Activated CD4-positive, alpha-beta memory T cell treated with anti-CD3 and anti-CD28 coated beads, Interleukin-2, amount 10 ng/mL, durations not matched to agents 7 days and 5 days (primary cell): ENCODE measurements at regions not wholly inside any gene's neighbourhood (a gene's known extent, or its start where the extent isn't known, plus 50 kb on each side); places are given as distances from the start of the nearest gene placed in this dataset.

Experiments used
- CTCF ChIA-PET: fragments of 350-600 bp; sonication (Branson Sonifier 250); formaldehyde crosslinking; loops from one replicate; lab custom pipeline; 2021; ENCODE audit warnings: antibody characterized with exemption, inconsistent platforms; lab: Charles Lee
- POLR2A ChIA-PET: fragments of 350-600 bp; sonication (Branson Sonifier 250); formaldehyde crosslinking; loops from one replicate; lab custom pipeline; 2021; ENCODE audit warnings: antibody characterized with exemption; lab: Charles Lee
- DNase-seq: peaks from one replicate; pipeline ENCODE4 v3.0.0-alpha.2; 2020
- H3K27ac Mint-ChIP-seq: one replicate; pipeline ENCODE4 v1.8.0; 2021; ENCODE audit warnings: mild to moderate bottlenecking, mixed read lengths
- H3K27me3 Mint-ChIP-seq: one replicate; pipeline ENCODE4 v1.8.0; 2021; ENCODE audit warnings: mixed read lengths
- H3K36me3 Mint-ChIP-seq: one replicate; pipeline ENCODE4 v1.8.0; 2021; ENCODE audit warnings: low read depth, mixed read lengths
- H3K4me1 Mint-ChIP-seq: one replicate; pipeline ENCODE4 v1.8.0; 2021; ENCODE audit warnings: mixed read lengths
- H3K4me3 Mint-ChIP-seq: one replicate; pipeline ENCODE4 v1.8.0; 2021; ENCODE audit warnings: mild to moderate bottlenecking, mixed read lengths
- H3K9me3 Mint-ChIP-seq: one replicate; pipeline ENCODE4 v1.8.0; 2021; ENCODE audit warnings: mixed read lengths

GRCh38 chr1:2920421-2921015, 100.7 kb upstream of the ACTRT2 start:
- Mint-ChIP-seq H3K4me3 (no peak overlapping the region), H3K36me3 (no peaks in the 10 kb centered on the region), H3K27me3 (no peaks in the 10 kb centered on the region), H3K27ac (no peak overlapping the region), H3K9me3 (peaks cover 9% of the 10 kb centered on the region), H3K4me1 (no peaks in the 10 kb centered on the region)
- no peak for DNase-seq
- CTCF ChIA-PET: no interaction called here
- POLR2A ChIA-PET: no interaction called here

GRCh38 chr1:2921970-2922686, 99.1 kb upstream of the ACTRT2 start:
- POLR2A ChIA-PET: no interaction called here
- Mint-ChIP-seq H3K4me1 (no peaks in the 10 kb centered on the region), H3K27me3 (no peaks in the 10 kb centered on the region), H3K4me3 (no peak overlapping the region), H3K9me3 (no peaks in the 10 kb centered on the region), H3K36me3 (no peaks in the 10 kb centered on the region), H3K27ac (no peak overlapping the region)
- CTCF ChIA-PET: interaction anchor here (1.0 kb wide), 1 partner anchor 100 kb away, joined by 5 read pairs; no protein-coding TSS in a partner anchor
- peak; percentile 23 for DNase-seq

- Mint-ChIP-seq H3K9me3 (no peaks in the 10 kb centered on the region), H3K36me3 (no peaks in the 10 kb centered on the region), H3K4me3 (no peak overlapping the region), H3K27ac (no peak overlapping the region), H3K4me1 (no peaks in the 10 kb centered on the region), H3K27me3 (no peaks in the 10 kb centered on the region)
- ChIA-PET CTCF (no interaction called here), POLR2A (no interaction called here)
- DNase-seq: no peak
Observed at GRCh38 chr1:2923351-2923750, 97.9 kb upstream of the ACTRT2 start.

GRCh38 chr1:2925291-2925690, 96.0 kb upstream of the ACTRT2 start:
- H3K9me3 Mint-ChIP-seq: no peaks in the 10 kb centered on the region
- CTCF ChIA-PET: no interaction called here
- DNase-seq: no peak
- H3K27ac Mint-ChIP-seq: no peak overlapping the region
- no peaks in the 10 kb centered on the region for H3K4me1 Mint-ChIP-seq
- no peaks in the 10 kb centered on the region for H3K27me3 Mint-ChIP-seq
- no peak overlapping the region for H3K4me3 Mint-ChIP-seq
- no peaks in the 10 kb centered on the region for H3K36me3 Mint-ChIP-seq
- POLR2A ChIA-PET: no interaction called here

GRCh38 chr1:2925918-2926317, 95.3 kb upstream of the ACTRT2 start:
- POLR2A ChIA-PET: no interaction called here
- Mint-ChIP-seq H3K36me3 (no peaks in the 10 kb centered on the region), H3K4me3 (no peak overlapping the region), H3K27ac (no peak overlapping the region), H3K4me1 (no peaks in the 10 kb centered on the region), H3K27me3 (no peaks in the 10 kb centered on the region), H3K9me3 (no peaks in the 10 kb centered on the region)
- CTCF ChIA-PET: no interaction called here
- no peak for DNase-seq

- H3K27me3 Mint-ChIP-seq: no peaks in the 10 kb centered on the region
- ChIA-PET CTCF (no interaction called here), POLR2A (no interaction called here)
- no peak overlapping the region for H3K27ac Mint-ChIP-seq
- H3K9me3 Mint-ChIP-seq: no peaks in the 10 kb centered on the region
- H3K36me3 Mint-ChIP-seq: no peaks in the 10 kb centered on the region
- H3K4me1 Mint-ChIP-seq: no peaks in the 10 kb centered on the region
- DNase-seq: no peak
- no peak overlapping the region for H3K4me3 Mint-ChIP-seq
Observed at GRCh38 chr1:2926447-2927055, 94.7 kb upstream of the ACTRT2 start.

GRCh38 chr1:2927393-2928360, 93.6 kb upstream of the ACTRT2 start:
- H3K4me3 Mint-ChIP-seq: no peak overlapping the region
- H3K27me3 Mint-ChIP-seq: no peaks in the 10 kb centered on the region
- CTCF ChIA-PET: no interaction called here
- no peak overlapping the region for H3K27ac Mint-ChIP-seq
- no peak for DNase-seq
- H3K9me3 Mint-ChIP-seq: no peaks in the 10 kb centered on the region
- H3K36me3 Mint-ChIP-seq: no peaks in the 10 kb centered on the region
- POLR2A ChIA-PET: no interaction called here
- no peaks in the 10 kb centered on the region for H3K4me1 Mint-ChIP-seq

GRCh38 chr1:2928366-2929325, 92.6 kb upstream of the ACTRT2 start:
- H3K27me3 Mint-ChIP-seq: no peaks in the 10 kb centered on the region
- H3K36me3 Mint-ChIP-seq: no peaks in the 10 kb centered on the region
- no peaks in the 10 kb centered on the region for H3K9me3 Mint-ChIP-seq
- CTCF ChIA-PET: no interaction called here
- POLR2A ChIA-PET: no interaction called here
- H3K27ac Mint-ChIP-seq: no peak overlapping the region
- no peaks in the 10 kb centered on the region for H3K4me1 Mint-ChIP-seq
- DNase-seq: no peak
- no peak overlapping the region for H3K4me3 Mint-ChIP-seq

GRCh38 chr1:2929335-2929734, 91.9 kb upstream of the ACTRT2 start:
- CTCF ChIA-PET: no interaction called here
- POLR2A ChIA-PET: no interaction called here
- H3K4me1 Mint-ChIP-seq: no peaks in the 10 kb centered on the region

GRCh38 chr1:2930016-2930815, 91.1 kb upstream of the ACTRT2 start:
- Mint-ChIP-seq H3K27ac (no peak overlapping the region), H3K36me3 (no peaks in the 10 kb centered on the region), H3K4me1 (no peaks in the 10 kb centered on the region), H3K9me3 (no peaks in the 10 kb centered on the region), H3K27me3 (no peaks in the 10 kb centered on the region), H3K4me3 (no peak overlapping the region)
- ChIA-PET POLR2A (no interaction called here), CTCF (no interaction called here)
- no peak for DNase-seq

More at GRCh38 chr1:2929335-2929734, 91.9 kb upstream of the ACTRT2 start:
- H3K9me3 Mint-ChIP-seq: no peaks in the 10 kb centered on the region
- DNase-seq: no peak
- H3K27ac Mint-ChIP-seq: no peak overlapping the region
- no peaks in the 10 kb centered on the region for H3K36me3 Mint-ChIP-seq
- no peak overlapping the region for H3K4me3 Mint-ChIP-seq
- H3K27me3 Mint-ChIP-seq: no peaks in the 10 kb centered on the region

GRCh38 chr1:2930913-2931723, 90.1 kb upstream of the ACTRT2 start:
- H3K36me3 Mint-ChIP-seq: no peaks in the 10 kb centered on the region
- H3K27me3 Mint-ChIP-seq: no peaks in the 10 kb centered on the region
- no peaks in the 10 kb centered on the region for H3K4me1 Mint-ChIP-seq
- H3K27ac Mint-ChIP-seq: no peak overlapping the region
- CTCF ChIA-PET: no interaction called here
- no peak overlapping the region for H3K4me3 Mint-ChIP-seq
- DNase-seq: no peak
- no peaks in the 10 kb centered on the region for H3K9me3 Mint-ChIP-seq
- POLR2A ChIA-PET: no interaction called here
